Left lobe of liver (tissue), 2 donors: ENCODE measurements at regions not wholly inside any gene's neighbourhood (a gene's known extent, or its start where the extent isn't known, plus 50 kb on each side); places are given as distances from the start of the nearest gene placed in this dataset.

ENCODE experiments used
- ATAC-seq: fragments of 200-7000 bp; cut with Tn5 transposase; one replicate; pipeline ENCODE4 v1.9.1; 2020; ENCODE audit warnings: mild to moderate bottlenecking, moderate library complexity
- DNase-seq: peaks from one replicate; pipeline ENCODE4 v3.0.0-alpha.2; 2020; ENCODE audit warnings: low spot score
- donor health status: DM: no; HTN: no; CAD: no; lungs with moderate emphysema.
- donor health status: DM: no; HTN: yes; CAD: no.

DNA sequence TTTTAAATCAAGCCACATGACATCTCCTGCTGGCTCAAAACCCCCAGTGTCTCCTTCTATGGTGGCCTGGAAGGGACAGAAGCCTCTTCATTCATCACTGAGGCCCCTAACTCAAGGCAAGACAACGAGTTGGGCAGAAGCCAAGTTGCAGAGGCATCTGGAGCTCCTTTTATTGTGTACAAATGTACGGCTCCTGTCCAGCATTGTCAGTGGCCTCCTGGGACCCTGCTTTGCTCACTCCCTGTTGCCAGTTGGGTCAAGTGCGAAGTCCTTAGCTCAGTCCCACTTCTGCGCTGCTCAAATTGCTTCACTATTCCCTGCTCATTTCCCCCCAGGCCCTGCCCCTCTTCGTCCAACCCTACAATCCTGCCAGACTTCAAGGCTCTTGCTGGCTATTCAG is 181.2 kb upstream of the PMEPA1 start:
- DNase-seq (no peak), ATAC-seq (no peak)

DNA sequence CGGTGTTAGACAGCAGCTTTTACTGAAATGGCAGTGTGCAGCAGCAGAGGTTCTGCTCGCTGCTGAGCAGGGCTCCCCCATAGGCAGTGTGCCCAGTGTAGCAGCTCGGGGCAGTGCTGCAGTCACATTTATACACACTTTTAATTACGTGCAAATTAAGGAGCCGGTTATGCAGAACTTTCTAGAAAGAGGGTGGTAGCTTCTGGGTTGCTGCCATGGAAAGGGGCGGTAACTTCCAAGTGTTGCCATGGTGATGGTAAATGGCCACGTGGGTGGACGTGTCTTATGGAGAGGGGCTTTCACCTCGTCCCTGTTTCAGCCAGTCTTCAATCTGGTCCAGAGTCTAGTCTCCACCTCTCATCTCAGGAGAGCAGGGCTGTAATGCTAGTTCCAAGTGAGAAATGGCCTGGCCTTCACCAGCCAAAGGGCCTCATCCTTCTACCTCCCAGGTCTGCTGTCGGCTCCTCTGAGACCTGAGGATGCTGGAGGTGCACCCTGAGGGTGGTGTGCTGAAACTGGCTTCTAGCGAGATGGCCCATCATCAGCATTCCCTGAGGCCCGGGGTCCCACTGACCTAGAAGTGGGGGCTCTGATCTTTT is 180.5 kb upstream of the PMEPA1 start:
- ATAC-seq, result no peak
- no peak for DNase-seq

DNA sequence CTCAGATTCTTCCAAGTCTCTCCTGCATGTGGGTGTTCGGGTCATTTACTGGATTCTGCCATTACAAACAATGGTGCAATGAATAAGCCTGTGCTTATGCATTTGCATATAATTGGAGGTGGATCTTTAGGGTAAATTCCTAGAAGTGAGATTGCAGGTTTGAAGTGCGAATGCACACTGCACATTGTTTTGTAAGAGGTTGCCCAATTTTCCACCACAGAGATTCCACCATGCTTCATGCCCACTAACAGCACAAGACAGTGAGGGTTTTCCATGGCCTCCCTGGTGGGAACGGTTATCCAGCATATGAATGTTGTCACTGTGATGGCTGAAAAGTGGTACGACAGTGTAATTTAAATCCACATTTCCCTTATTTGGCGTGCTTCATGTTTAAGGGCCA is 178.8 kb upstream of the PMEPA1 start:
- ATAC-seq (no peak), DNase-seq (peak; percentile 10)

DNA sequence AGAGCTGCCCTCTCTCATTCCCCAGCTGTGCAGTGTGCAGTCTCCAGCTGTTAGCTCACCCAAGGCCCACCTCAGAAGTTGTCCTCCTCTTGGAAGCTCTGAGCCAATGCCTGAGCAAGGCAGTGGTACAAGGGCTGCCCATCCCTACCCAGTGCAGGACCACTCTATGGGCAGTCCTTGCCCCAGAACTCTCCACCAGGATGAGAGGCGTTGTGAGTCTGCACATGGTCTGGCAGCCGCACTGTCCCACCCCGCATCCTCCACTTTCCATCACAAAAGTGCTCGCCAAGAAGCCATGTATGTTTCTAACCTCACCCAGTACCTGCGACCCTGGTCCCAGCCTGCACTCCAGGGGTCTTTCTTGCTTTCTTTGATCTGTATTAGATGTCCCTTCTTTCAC is 175.1 kb upstream of the PMEPA1 start:
- no peak for ATAC-seq

DNA sequence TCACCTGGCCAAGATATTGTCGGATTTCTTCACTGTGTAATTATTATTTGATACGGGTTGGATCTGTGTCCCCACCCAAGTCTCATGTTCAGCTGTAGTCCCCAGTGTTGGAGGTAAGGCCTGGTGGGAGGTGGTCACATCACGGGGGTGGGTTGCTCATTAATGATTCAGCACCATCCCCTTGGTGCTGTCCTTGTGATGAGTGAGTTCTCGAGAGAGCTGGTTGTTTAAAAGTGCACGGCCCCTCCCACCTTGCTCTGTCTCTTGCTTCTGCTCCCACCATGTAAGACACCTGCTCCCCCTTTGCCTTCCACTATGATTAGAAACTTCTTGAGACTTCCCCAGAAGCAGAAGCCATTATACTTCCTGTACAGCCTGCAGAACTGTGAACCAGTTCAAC is 173.9 kb upstream of the PMEPA1 start:
- no peak for ATAC-seq
- DNase-seq, result peak; percentile 14

More for the DNA sequence above, 175.1 kb upstream of the PMEPA1 start:
- DNase-seq, result peak; percentile 29

DNA sequence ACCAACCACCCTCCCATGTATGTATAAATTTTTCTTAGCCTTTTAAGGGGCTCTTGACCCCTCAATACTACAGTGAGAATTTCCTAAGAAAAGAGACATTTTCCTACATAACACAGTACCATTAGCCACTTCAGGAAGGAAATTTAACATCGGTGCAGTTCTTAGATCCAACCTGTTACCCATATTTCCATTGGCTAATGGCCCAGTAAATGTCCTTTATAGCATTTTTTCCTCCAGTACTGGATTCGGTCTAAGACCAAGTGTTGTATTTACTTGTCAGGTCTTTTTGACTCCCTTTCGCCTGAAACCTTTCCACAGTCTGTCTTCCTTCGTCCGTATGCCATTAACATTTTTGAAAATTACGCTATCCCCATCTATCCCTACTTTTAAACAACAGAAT is 173.4 kb upstream of the PMEPA1 start:
- ATAC-seq, result no peak

DNA sequence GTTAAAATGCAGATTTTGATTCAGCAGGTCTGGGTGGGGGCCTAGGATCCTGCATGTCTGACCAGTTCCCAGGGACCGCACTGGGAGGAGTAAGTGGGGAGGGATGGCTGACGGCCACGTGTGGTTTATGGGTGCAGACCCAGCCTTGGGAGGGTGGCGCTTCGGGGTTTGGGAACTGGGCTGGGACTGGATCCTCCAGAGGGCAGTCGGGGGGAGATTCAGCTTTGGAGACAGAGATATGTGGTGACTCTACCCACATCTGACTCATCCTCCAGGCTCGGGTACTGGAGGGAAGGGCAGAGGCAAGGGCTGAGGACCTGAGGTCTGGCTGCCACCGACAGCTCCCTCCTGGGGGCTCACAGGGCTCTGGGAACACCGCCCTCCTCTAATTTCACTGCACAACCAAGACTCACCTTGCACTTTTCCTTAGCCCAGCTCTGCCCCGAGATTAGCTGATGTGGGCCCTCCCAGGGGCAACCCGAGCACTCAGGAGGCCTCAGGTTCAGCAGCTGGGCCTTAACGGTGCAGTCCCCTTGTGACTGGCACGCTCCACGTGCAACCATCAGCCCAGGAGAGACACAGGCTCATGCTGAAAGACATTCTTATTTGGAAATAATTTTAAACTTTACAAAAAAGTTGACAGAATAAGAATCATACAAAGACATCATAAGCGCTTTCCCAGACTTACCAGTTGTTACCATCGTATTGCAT is 172.8 kb upstream of the PMEPA1 start:
- DNase-seq (peak; percentile 35), ATAC-seq (no peak)

More for the DNA sequence above, 173.4 kb upstream of the PMEPA1 start:
- DNase-seq, result no peak

DNA sequence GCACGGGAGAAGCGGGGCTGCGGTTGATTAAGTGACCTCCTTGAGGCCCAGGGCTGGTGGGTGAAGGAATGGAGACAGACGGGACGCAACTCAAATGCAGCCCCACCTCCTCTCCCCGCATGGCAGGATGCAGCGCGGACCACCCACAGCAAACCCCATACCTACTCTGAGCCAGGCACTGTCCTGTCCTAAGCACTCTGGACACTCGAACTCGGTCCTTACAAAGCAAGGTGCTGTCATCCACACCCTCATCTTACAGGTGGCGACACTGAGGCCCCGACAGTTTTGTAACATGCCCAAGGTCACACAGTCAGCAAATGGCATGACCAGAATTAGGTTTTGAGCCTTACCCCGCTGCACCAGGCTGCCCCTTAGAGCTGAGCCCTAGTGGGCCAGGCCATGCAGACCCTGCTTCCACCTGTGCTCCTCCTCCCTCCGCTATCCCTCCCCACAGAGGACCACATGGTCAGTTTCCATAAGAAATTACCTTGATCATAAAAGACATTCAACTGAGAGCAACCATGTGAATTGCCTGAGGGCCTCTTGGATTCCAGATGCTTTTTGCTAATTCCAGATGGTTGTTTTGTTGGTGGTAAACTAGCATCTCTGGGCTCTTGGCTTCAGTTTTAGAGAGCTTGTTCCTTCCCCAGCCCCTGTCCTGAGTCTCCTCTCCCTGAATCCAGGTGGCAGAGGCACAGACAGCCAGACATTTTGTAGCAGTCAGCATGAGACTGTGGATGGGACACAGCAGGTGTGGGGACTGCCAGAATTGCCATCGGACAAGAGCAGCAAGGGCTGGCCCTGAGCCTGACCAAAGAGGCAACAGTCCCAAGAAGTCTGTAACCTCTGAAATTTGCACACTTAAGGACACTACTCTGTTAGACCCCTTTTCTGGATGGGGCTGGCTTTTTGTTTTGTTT is 171.9 kb upstream of the PMEPA1 start:
- ATAC-seq, result no peak
- DNase-seq, result peak; percentile 27

DNA sequence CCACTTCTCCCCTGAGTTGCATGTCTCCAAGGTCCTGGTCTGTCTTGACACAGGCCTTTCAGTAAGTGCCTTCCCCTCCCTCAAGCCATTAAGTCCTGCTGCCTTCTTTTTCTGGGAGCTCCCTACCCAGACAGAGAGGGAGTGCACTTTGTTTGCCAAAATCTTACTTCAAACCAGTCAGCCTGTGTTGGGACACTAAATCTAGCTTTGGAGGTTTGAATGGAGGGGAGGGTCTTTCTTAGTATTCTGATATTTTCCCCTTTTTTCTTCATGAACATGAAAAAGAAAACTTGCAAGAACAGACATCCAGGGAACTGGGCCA is 170.7 kb upstream of the PMEPA1 start:
- DNase-seq (peak; percentile 11), ATAC-seq (no peak)

DNA sequence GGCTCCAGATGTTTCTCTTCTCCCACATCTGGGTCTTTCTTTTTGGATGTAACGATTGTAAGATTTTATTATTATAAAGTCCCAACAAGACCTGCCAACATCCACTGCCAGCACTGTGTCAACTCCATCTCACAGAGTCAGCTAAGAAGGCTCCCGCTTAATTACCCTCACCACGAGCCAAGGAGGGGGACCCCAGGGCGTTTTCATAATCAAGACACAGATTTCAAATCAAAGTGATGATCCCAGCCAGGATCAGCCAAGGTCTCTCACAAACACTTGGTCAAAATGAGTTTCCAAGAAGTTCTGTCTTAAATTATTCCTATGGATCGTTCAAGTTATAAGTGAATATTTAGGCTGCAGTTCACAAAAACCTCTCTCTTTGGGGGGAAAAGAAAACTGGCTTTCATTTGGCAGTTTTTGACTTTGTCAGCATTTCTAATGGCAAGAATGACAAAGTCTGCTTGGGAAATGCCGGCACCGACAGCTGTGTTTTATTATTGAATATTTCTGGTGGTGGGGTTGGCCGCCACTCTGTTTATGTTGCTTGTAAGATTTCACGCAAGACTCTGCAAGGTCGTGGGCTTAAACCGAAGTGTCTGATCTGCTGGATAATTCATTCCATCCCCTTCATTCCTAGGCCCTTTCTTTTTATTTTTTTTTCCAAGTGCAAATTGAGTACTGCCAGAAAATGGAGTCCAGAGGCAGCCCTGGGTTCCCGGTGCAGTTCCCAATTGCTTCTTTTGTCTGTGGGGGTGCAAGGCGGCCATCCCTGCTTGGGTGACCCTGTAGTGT is 170.2 kb upstream of the PMEPA1 start:
- ATAC-seq (no peak), DNase-seq (peak; percentile 4)

DNA sequence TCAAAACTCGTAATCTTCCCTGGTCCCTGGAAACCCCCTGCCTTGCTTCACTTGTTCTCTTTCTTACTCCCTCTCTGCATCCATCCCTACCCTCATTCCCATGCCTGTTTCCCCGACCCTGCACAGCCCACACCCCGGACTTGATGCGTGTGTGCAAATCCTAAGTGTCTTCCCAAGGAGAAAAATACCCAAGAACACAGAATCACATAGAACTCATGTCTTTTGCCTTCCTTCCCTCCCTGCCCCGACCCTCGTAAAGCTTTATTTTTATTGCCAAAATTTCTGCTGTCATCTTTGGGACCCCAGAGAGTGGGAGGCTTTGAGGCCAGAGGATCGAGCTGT is 169.6 kb upstream of the PMEPA1 start:
- DNase-seq, result peak; percentile 14
- ATAC-seq, result no peak

DNA sequence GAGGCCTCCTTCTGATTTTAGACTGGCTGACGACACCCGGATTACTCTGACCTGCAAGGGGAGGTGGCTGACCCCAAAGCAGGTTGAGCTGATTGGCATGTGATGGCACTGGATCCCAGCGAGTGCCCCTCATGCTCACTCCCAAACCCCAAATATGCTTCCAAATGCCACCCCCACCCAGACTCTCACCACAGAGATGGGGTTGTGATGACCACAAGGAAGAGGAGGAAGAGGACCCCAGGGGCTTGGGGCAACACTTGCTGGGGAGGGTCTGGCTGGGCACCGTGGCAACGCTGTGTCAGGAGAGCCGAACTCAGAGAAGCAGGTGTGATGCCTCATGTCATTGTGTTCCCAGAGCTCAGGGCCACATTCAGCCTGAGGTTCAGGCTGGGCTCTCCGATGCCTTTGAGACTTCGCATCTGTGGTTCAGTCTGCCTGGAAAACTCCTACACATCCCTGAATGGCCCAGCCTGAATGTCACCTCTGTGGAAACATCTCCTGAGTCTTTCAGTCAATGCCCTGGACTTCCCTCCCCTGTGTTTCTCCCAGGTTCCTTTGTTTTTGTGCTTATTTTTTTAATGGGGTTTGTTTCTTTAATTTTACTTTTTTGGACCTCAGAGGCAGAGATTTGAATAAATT is 169.1 kb upstream of the PMEPA1 start:
- DNase-seq, result peak; percentile 24
- no peak for ATAC-seq

DNA sequence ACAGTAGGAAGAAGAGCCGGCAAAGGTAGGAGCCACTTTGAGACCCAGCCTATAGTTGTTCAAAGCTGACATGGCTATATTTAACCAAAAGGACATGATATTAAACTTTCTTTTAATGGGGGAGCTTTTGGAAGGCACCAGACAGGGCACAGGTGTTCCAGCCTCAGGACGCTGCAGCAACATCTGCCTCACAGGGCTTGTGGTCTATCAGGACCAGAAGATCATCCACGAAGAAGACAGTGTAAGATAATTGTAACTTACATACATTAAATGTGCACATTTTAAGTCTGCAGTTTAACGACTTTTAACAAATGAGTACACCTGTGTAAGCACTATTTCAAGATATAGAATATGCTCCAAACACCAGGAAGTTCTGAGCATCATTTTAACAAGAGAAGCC is 168.2 kb upstream of the PMEPA1 start:
- no peak for ATAC-seq
- peak; percentile 8 for DNase-seq

DNA sequence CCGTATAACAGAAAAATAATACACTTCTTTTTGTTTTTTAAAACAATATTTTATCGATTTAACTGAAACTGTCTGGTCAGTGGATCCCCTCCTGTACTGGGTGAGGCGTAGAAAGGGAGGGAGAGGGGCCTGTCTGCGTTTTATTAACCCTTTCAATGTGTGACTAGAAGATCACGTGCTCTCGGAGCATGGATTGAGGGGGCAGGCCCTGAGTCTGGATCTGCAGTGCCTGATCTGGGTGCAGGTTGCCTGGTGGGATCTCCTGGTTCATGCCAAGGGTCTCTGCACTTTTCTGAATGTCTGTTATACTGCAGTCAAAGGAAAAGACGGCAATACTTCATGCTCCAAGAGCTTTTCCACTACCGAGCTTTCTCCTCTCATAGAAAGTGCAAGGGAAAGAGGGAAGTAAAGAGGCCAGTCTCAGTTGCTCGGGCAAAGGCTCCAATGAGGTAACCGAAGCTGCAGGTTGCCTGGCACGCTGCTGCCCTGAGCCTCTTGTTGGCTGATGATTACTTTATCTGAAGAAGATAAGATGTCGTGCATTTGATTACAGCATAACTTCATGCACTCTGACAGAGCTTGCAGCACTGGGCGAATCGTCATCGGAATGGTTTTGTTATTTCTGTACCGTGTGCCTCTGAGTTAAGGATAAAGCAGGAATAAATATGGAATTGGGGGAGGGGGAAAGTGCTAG is 167.5 kb upstream of the PMEPA1 start:
- DNase-seq, result peak; percentile 11
- ATAC-seq, result no peak

DNA sequence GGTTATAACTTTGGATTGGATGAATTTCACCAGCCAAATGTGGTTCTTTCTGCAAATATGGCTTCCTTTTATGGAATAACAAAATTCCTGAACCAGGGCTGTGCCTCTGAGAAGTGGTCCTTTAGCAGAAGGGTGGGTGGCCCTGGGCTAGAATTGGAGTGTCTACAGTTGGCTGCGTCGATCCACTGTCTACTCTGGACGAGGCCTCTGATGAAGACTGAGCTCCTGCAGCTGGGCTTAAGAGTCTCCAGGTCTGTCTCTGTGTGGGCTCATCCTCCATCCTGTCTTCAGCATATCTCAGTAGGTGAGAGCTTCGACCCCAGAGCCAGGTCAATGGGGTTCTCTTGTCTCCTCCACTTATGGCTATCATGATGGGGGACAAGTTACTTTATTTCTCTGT is 166.3 kb upstream of the PMEPA1 start:
- ATAC-seq, result no peak
- peak; percentile 18 for DNase-seq

DNA sequence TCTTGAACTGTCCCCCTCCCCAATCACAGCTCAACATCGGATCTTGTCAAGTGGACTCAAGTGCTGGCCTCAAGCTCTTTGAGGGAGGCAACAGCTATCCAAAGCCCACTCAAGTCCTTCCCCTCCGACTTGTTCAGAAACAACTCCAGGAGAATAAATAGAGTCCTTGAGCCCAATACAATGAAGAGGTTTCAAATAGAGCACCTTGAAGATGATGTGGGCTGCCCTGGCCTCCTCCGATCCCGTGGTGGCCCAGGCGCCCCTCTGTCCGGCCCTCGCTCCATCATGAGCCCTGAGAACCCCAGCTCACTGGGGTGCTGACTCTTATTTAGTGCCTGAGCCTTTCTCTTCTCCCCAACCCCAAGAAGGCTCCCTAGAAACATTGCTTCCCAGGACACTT is 164.3 kb upstream of the PMEPA1 start:
- DNase-seq, result peak; percentile 14
- ATAC-seq, result no peak

DNA sequence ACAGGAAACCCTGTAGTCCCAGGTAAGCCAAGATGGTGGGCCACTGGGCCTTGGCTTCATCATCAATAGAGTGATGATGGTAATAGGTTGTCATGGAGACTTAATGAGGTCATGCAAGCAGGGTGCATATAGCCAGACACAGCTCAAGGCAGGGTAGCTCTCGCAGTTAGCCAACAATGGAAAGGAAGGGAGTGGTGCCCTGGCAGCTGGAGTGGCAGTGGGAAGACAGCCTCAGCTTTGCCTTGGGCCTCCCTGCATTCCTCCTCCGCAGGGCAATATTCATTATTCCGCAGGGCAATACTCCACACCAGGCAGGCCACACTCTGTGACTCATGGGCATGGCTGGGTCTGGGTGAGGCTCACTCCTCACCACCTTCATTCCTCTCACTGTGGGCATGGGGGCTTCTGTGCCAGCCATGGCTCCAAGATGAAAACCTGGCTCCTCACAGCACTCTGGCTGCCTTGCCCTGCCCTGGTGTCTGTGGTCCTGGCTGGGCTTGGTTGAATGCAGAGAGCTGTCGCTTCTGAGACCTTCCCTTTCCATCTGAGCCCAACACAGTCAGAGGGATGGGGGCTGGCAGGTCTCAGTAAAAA is 163.1 kb upstream of the PMEPA1 start:
- peak; percentile 22 for DNase-seq
- no peak for ATAC-seq

DNA sequence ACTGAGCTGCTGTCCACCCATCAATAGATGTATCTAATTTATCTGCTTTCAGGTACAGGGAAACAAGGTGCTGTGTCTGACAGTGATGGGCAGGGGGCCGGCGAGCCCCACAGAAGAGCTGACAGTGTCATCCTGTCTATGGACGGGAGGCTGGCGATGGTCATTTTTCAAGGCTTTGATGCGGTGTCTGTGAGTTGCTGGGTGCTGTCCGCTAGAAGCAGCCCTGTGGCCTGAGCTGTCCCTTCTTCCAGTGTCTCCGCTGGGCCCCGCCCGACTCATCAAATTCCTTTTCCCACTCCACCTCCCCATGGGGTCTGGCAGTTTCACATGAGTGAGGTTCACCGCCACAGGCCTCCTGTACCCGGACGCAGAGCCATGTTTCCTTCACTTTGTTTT is 161.4 kb upstream of the PMEPA1 start:
- DNase-seq (peak; percentile 33), ATAC-seq (no peak)

DNA sequence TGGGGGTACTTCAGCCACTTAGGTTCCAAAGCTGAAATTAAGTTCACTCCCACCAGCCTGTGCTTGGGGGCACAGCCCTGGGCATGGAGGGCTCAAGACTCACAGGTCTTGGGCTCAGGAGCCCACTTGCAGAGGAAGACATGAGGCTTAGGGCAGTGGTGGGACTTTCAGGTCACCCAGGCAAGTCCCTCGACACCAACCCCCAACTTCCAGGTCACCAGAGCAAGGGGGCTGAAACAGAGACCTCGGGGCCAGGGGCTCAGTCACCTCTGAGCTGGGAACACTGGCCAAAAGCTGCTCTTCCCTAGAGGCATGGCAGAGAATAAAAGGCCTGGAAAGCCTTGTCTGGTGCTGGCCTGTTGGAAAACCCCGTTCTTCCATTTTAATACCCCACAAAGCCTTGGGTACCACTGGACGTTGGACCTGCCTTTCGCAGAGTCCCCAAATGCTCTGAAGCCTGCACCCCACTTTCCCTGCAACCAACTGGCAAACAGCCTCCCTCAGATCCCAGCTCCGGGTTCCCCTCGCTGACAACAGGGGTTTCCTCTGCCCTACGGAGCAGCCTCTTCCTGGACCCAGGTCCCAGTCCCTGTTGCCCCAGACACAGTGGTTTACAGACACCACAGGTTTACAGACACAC is 160.9 kb upstream of the PMEPA1 start:
- ATAC-seq (no peak), DNase-seq (peak; percentile 18)
